MCF 10A (cell line): ENCODE measurements at regions not wholly inside any gene's neighbourhood (a gene's known extent, or its start where the extent isn't known, plus 50 kb on each side); places are given as distances from the start of the nearest gene placed in this dataset.

ENCODE experiments used
- BruUV-seq: library from RNA; stranded (reverse); fragments of 400-500 nt; replicated peaks from 2 replicates; lab custom pipeline; 2021; lab: Mats Ljungman, UMichigan
- CTCF ChIA-PET: fragments of 300-600 bp; sonication (Branson Sonifier 250); formaldehyde crosslinking; extraction: SDS; loops from one replicate; lab custom pipeline; 2021; ENCODE audit warnings: antibody characterized with exemption, inconsistent platforms; lab: Yijun Ruan, JAX
- POLR2A ChIA-PET: fragments of 300-600, 350-650 bp; sonication (Branson Sonifier 250); formaldehyde crosslinking; extraction: SDS; loops from one replicate; lab custom pipeline; 2020; ENCODE audit warnings: antibody characterized with exemption, inconsistent platforms; lab: Yijun Ruan, JAX
- DNase-seq: peaks from one replicate; pipeline ENCODE4 v3.0.0-alpha.2; 2018; ENCODE audit not compliant: unreplicated experiment
- H3K27ac Mint-ChIP-seq: one replicate; pipeline ENCODE4 v1.8.0; 2022; ENCODE audit warnings: mild to moderate bottlenecking, low read depth, mixed read lengths; ENCODE audit not compliant: unreplicated experiment
- H3K27me3 Mint-ChIP-seq: one replicate; pipeline ENCODE4 v1.8.0; 2022; ENCODE audit warnings: mixed read lengths; ENCODE audit not compliant: insufficient read depth, unreplicated experiment
- H3K36me3 Mint-ChIP-seq: one replicate; pipeline ENCODE4 v1.8.0; 2022; ENCODE audit warnings: mild to moderate bottlenecking, moderate library complexity, mixed read lengths; ENCODE audit not compliant: insufficient read depth, unreplicated experiment
- H3K4me1 Mint-ChIP-seq: one replicate; pipeline ENCODE4 v1.8.0; 2022; ENCODE audit warnings: mixed read lengths; ENCODE audit not compliant: insufficient read depth, unreplicated experiment
- H3K4me3 Mint-ChIP-seq: one replicate; pipeline ENCODE4 v1.8.0; 2022; ENCODE audit warnings: mild to moderate bottlenecking, moderate library complexity, mixed read lengths; ENCODE audit not compliant: unreplicated experiment
- H3K9me3 Mint-ChIP-seq: one replicate; pipeline ENCODE4 v1.8.0; 2022; ENCODE audit warnings: mixed read lengths; ENCODE audit not compliant: unreplicated experiment
- intact Hi-C: fragments of 100-400 bp; cut with micrococcal nuclease; formaldehyde crosslinking; loops from 2 replicates; pipeline ENCODE4 v1.14.1; 2022
- TF ChIP-seq, protein P1 (sequence below): fragments of 200-600 bp; IDR thresholded peaks from one replicate; pipeline ENCODE4 v1.8.0; 2022; ENCODE audit warnings: antibody characterized with exemption, mild to moderate bottlenecking; ENCODE audit not compliant: unreplicated experiment

- TF ChIP-seq, protein P1, sequence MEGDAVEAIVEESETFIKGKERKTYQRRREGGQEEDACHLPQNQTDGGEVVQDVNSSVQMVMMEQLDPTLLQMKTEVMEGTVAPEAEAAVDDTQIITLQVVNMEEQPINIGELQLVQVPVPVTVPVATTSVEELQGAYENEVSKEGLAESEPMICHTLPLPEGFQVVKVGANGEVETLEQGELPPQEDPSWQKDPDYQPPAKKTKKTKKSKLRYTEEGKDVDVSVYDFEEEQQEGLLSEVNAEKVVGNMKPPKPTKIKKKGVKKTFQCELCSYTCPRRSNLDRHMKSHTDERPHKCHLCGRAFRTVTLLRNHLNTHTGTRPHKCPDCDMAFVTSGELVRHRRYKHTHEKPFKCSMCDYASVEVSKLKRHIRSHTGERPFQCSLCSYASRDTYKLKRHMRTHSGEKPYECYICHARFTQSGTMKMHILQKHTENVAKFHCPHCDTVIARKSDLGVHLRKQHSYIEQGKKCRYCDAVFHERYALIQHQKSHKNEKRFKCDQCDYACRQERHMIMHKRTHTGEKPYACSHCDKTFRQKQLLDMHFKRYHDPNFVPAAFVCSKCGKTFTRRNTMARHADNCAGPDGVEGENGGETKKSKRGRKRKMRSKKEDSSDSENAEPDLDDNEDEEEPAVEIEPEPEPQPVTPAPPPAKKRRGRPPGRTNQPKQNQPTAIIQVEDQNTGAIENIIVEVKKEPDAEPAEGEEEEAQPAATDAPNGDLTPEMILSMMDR = no peak
- Mint-ChIP-seq H3K27ac (no peak overlapping the region), H3K36me3 (no peaks in the 10 kb centered on the region), H3K4me1 (peaks cover 9% of the 10 kb centered on the region), H3K27me3 (no peaks in the 10 kb centered on the region), H3K4me3 (no peak overlapping the region), H3K9me3 (no peaks in the 10 kb centered on the region)
- peak; percentile 24 for DNase-seq
- BruUV-seq = no TSS peak
- CTCF ChIA-PET = interaction anchor here (0.7 to 1.9 kb wide), 7 partner anchors 16 to 297 kb away, joined by 3 to 7 read pairs (median 3); no protein-coding TSS in a partner anchor
- POLR2A ChIA-PET = interaction anchor here (0.7 to 1.5 kb wide), 2 partner anchors 81 to 241 kb away, joined by 3 read pairs; no protein-coding TSS in a partner anchor
- intact Hi-C loops = no loop called here
These were observed 201.4 kb upstream of the CIBAR2 start for GRCh38 chr16:85313526-85314301.

DNA sequence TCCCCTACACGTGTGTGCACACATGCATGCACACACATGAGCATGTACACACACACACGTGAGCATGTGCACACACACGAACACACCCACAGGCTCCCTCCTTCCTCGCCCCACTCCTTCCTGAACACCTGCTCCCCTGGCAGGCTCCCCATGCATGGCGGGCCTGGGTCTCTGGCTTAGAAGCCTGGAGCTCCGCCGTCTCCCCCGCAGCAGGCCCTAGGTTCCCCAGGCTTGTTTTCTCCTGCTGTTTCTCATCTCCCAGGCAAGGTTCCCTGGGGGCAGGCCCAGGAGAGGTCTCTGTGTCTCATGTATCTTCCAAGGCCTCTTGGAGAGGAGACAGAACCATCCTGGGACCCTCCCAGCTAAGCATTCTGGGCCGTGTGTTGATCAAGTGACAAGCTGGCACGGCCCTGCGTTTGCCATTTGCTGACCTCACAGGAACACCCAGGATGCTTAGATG, 202.3 kb upstream of the CIBAR2 start:
- CTCF ChIA-PET = interaction anchor here (0.9 to 1.9 kb wide), 2 partner anchors 17 to 39 kb away, joined by 3 to 7 read pairs; no protein-coding TSS in a partner anchor
- no peak for DNase-seq
- H3K27ac Mint-ChIP-seq = no peak overlapping the region
- intact Hi-C loops = no loop called here
- no peaks in the 10 kb centered on the region for H3K27me3 Mint-ChIP-seq
- H3K4me3 Mint-ChIP-seq = no peak overlapping the region
- TF ChIP-seq, protein P1 = no peak
- H3K9me3 Mint-ChIP-seq = no peaks in the 10 kb centered on the region
- H3K4me1 Mint-ChIP-seq = peaks cover 9% of the 10 kb centered on the region
- no TSS peak for BruUV-seq
- POLR2A ChIA-PET = no interaction called here
- H3K36me3 Mint-ChIP-seq = no peaks in the 10 kb centered on the region

DNA sequence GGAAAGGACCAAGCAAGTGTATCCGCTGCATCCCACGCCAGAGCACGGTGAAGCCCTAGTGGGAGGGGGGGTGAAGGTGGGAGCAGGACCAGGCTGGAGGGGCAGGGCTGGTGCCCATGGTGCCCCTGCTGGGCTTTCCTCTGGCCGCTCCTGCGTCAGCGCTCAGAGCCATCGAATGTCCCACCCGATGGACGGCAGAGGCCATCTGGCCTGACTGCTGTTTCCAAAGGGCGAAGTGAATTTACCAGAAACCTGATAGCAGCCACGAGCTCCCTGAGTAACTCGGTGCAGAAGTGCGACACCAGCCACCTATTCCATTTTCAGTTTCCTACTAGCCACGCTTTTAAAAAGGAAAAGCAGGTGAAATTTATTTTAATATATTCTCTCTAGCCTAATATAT, 203.6 kb upstream of the CIBAR2 start:
- CTCF ChIA-PET = interaction anchor here (0.6 kb wide), 1 partner anchor 18 kb away, joined by 3 read pairs; no protein-coding TSS in a partner anchor
- POLR2A ChIA-PET = no interaction called here

More for the DNA sequence above, 203.6 kb upstream of the CIBAR2 start:
- DNase-seq = no peak
- intact Hi-C loops = loop anchor here (2.0 kb wide), 1 partner anchor 113 kb away; no protein-coding TSS in a partner anchor
- TF ChIP-seq, protein P1 = no peak
- no TSS peak for BruUV-seq
- Mint-ChIP-seq H3K27ac (no peak overlapping the region), H3K27me3 (no peaks in the 10 kb centered on the region), H3K36me3 (no peaks in the 10 kb centered on the region), H3K4me3 (no peak overlapping the region), H3K4me1 (peaks cover 9% of the 10 kb centered on the region), H3K9me3 (no peaks in the 10 kb centered on the region)
